ENCODE measurements at regions not wholly inside any gene's neighbourhood (a gene's known extent, or its start where the extent isn't known, plus 50 kb on each side); places are given as distances from the start of the nearest gene placed in this dataset.

DNA sequence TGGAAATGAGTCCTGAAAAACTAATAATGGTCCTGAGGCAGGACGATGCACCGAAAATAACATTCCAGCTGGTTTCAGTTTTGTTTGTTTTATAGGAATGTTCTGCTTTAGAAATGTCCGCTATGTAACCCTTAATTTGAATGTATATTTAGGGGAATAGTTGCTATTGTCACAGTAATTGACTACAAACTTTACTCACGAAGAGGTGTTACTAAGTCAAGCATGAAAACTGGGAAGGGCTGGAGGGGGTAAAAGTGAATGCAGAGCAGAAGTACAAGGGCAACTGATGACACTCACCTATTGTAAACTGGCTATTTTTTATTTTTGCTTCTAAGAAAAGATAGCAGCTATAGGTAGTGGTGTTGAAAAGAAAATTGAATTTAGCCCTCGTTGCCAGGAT lies 230.7 kb upstream of the SYT10 start:
- Histone ChIP-seq H3K4me3 (ENCODE audit: low read length in 3 of 3) (no peak overlapping the region), H3K36me3 (ENCODE audit: control insufficient read depth in 3 of 3, insufficient read depth in 3 of 3, low read length in 3 of 3) (no peaks in the 10 kb centered on the region)

DNA sequence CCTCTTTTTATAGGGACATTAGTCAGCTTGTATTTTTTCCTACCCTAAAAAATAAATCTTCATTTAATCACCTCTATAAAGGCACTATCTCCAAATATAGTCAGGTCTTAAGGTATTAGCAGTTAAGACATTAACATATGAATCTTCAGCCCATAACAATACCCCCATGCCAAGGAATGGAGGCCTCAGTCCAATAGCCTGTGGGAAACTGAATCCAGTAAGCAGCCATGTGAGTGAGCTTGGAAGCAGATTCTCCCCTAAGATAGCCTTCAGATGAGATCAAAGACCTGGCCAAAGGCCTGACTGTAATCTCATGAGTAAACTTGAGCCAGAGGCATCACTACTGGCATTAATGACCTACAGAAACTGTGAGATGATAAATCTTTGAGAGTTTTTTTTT lies 232.1 kb upstream of the SYT10 start:
- Histone ChIP-seq H3K4me3 (ENCODE audit: low read length in 3 of 3) (no peak overlapping the region), H3K36me3 (ENCODE audit: control insufficient read depth in 3 of 3, insufficient read depth in 3 of 3, low read length in 3 of 3) (no peaks in the 10 kb centered on the region), H3K9ac (ENCODE audit: low read depth in 1 of 3, low read length in 3 of 3) (no peak overlapping the region), H3K4me1 (ENCODE audit: control insufficient read depth in 3 of 3, insufficient read depth in 3 of 3, low read length in 3 of 3) (no peaks in the 10 kb centered on the region), H3K27me3 (ENCODE audit: control insufficient read depth in 3 of 3, insufficient read depth in 3 of 3, low read length in 3 of 3) (no peaks in the 10 kb centered on the region), H3K9me3 (ENCODE audit: control insufficient read depth in 3 of 3, low read length in 3 of 3) (no peaks in the 10 kb centered on the region), H3K27ac (ENCODE audit: low read depth, low read length) (no peak overlapping the region)

More for the DNA sequence above, 230.7 kb upstream of the SYT10 start:
- H3K4me1 ChIP-seq (ENCODE audit: control insufficient read depth in 3 of 3, insufficient read depth in 3 of 3, low read length in 3 of 3) = no peaks in the 10 kb centered on the region
- H3K9ac ChIP-seq (ENCODE audit: low read depth in 1 of 3, low read length in 3 of 3) = no peak overlapping the region
- H3K9me3 ChIP-seq (ENCODE audit: control insufficient read depth in 3 of 3, low read length in 3 of 3) = no peaks in the 10 kb centered on the region
- H3K27me3 ChIP-seq (ENCODE audit: control insufficient read depth in 3 of 3, insufficient read depth in 3 of 3, low read length in 3 of 3) = no peaks in the 10 kb centered on the region
- no peak overlapping the region for H3K27ac ChIP-seq (ENCODE audit: low read depth, low read length)

DNA sequence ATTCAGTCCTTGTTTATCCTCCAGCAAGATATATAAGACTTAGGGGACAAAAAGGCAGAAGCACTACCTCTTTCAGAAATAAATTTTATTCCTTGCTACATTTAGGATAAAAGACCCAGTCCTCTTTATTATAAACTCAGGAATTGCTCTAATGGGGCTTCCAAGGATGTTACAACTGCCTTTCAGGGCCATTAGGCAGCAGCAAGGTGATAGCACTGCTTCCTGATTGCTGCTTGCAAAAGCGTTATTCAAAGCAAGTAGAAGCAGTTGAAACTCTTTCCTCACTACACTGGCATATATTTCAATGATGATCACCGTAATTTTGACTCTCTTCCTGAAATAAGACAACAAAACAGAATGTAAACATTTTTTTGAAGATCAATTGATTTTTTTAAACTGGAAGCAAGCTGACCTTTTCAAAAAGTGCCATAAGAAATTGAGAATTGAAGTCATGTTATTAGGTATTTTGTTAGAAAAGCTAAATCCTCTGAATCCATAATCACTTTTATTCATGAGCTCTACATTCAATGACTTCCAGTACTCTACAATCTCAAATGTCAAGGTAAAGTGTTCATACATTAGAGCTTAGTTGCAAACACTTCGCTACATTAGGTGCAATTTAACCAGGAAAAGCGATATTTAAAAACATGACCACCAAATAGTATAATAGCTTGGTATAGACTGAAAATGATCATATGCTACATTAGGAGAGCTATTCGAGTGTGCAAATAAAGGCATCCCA lies 233.4 kb upstream of the SYT10 start:
- no peaks in the 10 kb centered on the region for H3K4me1 ChIP-seq (ENCODE audit: control insufficient read depth in 3 of 3, insufficient read depth in 3 of 3, low read length in 3 of 3)
- no peak overlapping the region for H3K4me3 ChIP-seq (ENCODE audit: low read length in 3 of 3)
- no peaks in the 10 kb centered on the region for H3K27me3 ChIP-seq (ENCODE audit: control insufficient read depth in 3 of 3, insufficient read depth in 3 of 3, low read length in 3 of 3)
- H3K9me3 ChIP-seq (ENCODE audit: control insufficient read depth in 3 of 3, low read length in 3 of 3) = no peaks in the 10 kb centered on the region
- H3K27ac ChIP-seq (ENCODE audit: low read depth, low read length) = no peak overlapping the region
- no peaks in the 10 kb centered on the region for H3K36me3 ChIP-seq (ENCODE audit: control insufficient read depth in 3 of 3, insufficient read depth in 3 of 3, low read length in 3 of 3)
- no peak overlapping the region for H3K9ac ChIP-seq (ENCODE audit: low read depth in 1 of 3, low read length in 3 of 3)

DNA sequence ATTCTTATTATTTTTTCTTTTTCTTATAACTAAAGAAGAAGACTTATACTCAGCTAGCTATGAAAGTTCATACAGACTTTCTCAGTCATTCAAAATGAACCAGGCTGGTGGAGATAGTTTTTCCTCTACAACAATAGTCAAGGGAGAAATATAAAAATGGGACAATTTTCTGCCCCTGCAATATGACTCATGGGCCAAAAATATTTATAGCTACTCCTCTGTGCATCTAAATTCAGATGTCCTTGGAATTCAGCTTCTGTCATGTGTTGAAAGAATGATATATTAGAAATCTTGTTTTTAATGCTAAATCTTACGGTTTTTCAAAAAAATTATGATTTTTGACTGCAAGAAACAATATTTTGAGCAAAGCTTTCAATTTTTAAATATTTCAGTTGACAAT lies 237.2 kb upstream of the SYT10 start:
- Histone ChIP-seq H3K9ac (ENCODE audit: low read depth in 1 of 3, low read length in 3 of 3) (no peak overlapping the region), H3K4me1 (ENCODE audit: control insufficient read depth in 3 of 3, insufficient read depth in 3 of 3, low read length in 3 of 3) (no peaks in the 10 kb centered on the region), H3K36me3 (ENCODE audit: control insufficient read depth in 3 of 3, insufficient read depth in 3 of 3, low read length in 3 of 3) (no peaks in the 10 kb centered on the region), H3K4me3 (ENCODE audit: low read length in 3 of 3) (no peak overlapping the region), H3K27ac (ENCODE audit: low read depth, low read length) (no peak overlapping the region), H3K9me3 (ENCODE audit: control insufficient read depth in 3 of 3, low read length in 3 of 3) (no peaks in the 10 kb centered on the region), H3K27me3 (ENCODE audit: control insufficient read depth in 3 of 3, insufficient read depth in 3 of 3, low read length in 3 of 3) (no peaks in the 10 kb centered on the region)

DNA sequence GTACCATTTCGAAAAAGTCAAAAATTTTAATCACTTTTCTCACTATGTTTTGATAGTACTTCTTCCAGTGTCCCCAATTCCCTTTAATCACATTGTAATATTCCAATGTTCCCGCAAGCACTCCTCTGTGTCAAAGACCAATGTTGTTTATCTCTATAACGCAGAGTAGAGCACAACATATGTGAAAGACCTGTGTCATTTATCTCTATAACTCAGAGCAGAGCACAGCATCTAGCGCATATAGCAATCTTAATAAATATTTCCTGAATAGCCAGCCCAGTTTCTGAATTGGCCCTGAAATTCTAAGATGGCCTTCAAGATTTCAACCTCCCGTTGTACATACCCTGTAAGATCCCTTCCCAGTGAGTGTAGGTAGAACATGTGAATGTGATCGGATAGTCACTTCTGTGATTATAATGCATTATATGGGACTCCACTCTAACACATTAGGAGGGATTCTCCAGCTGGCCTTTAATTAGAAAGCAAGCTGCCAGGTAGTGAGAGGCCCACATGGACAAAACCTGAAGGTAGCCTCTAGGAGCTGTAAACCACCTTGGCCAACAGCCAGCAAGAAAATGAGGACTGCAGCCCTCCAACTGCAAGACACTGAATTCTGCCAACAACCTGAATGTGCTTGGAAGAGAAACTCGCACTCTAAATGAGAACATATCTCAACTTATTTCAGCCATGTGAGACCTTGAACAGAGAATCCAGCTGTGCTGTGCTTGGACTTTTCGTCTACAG lies 238.8 kb upstream of the SYT10 start:
- Histone ChIP-seq H3K9ac (ENCODE audit: low read depth in 1 of 3, low read length in 3 of 3) (no peak overlapping the region), H3K27me3 (ENCODE audit: control insufficient read depth in 3 of 3, insufficient read depth in 3 of 3, low read length in 3 of 3) (no peaks in the 10 kb centered on the region), H3K27ac (ENCODE audit: low read depth, low read length) (no peak overlapping the region), H3K4me1 (ENCODE audit: control insufficient read depth in 3 of 3, insufficient read depth in 3 of 3, low read length in 3 of 3) (no peaks in the 10 kb centered on the region), H3K9me3 (ENCODE audit: control insufficient read depth in 3 of 3, low read length in 3 of 3) (no peaks in the 10 kb centered on the region), H3K36me3 (ENCODE audit: control insufficient read depth in 3 of 3, insufficient read depth in 3 of 3, low read length in 3 of 3) (no peaks in the 10 kb centered on the region), H3K4me3 (ENCODE audit: low read length in 3 of 3) (no peak overlapping the region)

DNA sequence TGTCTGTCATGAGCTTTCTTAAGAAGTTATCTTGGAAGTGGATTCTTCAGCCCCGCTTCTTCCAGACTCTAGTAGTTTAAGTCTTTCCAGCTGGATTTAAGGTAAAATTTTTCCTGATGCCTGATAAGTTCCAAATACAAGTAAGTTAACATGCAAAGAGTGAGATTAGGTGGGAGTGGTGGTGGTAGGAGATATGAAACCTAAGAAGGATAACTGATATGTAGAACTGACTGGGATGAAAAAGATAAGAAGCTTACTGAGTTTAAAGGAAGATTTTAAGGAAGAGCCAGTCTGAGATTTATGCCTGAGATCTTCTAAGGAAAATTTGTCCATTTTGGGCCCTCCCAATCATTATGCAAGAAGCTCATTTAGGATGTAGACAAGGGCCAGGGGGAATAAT lies 250.9 kb upstream of the SYT10 start:
- Histone ChIP-seq H3K36me3 (ENCODE audit: control insufficient read depth in 3 of 3, insufficient read depth in 3 of 3, low read length in 3 of 3) (no peaks in the 10 kb centered on the region), H3K9me3 (ENCODE audit: control insufficient read depth in 3 of 3, low read length in 3 of 3) (no peaks in the 10 kb centered on the region), H3K4me3 (ENCODE audit: low read length in 3 of 3) (no peak overlapping the region), H3K9ac (ENCODE audit: low read depth in 1 of 3, low read length in 3 of 3) (no peak overlapping the region), H3K27ac (ENCODE audit: low read depth, low read length) (no peak overlapping the region), H3K4me1 (ENCODE audit: control insufficient read depth in 3 of 3, insufficient read depth in 3 of 3, low read length in 3 of 3) (no peaks in the 10 kb centered on the region), H3K27me3 (ENCODE audit: control insufficient read depth in 3 of 3, insufficient read depth in 3 of 3, low read length in 3 of 3) (no peaks in the 10 kb centered on the region)

DNA sequence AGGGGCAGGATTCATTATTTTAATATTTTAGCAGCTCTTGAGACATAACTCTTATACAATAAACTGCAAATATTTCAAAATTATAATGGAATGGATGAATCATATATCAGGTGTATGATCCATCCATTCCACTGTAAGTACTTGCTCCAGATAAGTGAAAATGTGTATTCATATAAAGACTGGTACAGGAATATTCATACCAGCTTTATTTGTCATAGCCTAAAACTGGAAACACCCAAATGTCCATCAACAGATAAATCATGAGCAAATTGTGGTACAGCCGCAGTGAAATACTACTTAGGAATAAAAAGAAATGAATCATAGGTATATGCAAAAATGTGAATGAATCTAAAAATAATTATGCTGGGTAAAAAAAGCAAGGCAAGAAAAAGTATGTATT lies 263.6 kb upstream of the SYT10 start:
- Histone ChIP-seq H3K27ac (ENCODE audit: low read depth, low read length) (no peak overlapping the region), H3K9ac (ENCODE audit: low read depth in 1 of 3, low read length in 3 of 3) (no peak overlapping the region), H3K27me3 (ENCODE audit: control insufficient read depth in 3 of 3, insufficient read depth in 3 of 3, low read length in 3 of 3) (no peaks in the 10 kb centered on the region), H3K9me3 (ENCODE audit: control insufficient read depth in 3 of 3, low read length in 3 of 3) (no peaks in the 10 kb centered on the region), H3K4me3 (ENCODE audit: low read length in 3 of 3) (no peak overlapping the region), H3K4me1 (ENCODE audit: control insufficient read depth in 3 of 3, insufficient read depth in 3 of 3, low read length in 3 of 3) (no peaks in the 10 kb centered on the region), H3K36me3 (ENCODE audit: control insufficient read depth in 3 of 3, insufficient read depth in 3 of 3, low read length in 3 of 3) (no peaks in the 10 kb centered on the region)

DNA sequence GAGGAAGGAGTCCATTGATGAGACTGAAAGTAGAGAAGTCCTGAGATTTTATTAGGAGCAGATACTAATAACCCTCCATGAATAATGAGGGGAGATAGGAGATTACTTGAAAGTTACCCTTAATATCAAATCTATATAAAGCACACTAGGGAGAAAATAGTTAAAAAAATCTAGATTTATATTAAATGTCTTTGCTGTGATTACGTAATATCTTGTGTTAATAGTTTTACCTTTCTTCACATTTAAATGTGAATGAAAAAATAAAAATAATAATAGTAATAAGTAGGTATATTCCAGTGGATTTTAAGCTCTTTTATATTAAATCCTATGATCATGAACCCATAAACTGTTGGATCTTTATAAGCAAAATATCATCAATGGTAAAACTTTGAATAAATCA lies 267.3 kb upstream of the SYT10 start:
- H3K4me3 ChIP-seq (ENCODE audit: low read length in 3 of 3) = no peak overlapping the region

DNA sequence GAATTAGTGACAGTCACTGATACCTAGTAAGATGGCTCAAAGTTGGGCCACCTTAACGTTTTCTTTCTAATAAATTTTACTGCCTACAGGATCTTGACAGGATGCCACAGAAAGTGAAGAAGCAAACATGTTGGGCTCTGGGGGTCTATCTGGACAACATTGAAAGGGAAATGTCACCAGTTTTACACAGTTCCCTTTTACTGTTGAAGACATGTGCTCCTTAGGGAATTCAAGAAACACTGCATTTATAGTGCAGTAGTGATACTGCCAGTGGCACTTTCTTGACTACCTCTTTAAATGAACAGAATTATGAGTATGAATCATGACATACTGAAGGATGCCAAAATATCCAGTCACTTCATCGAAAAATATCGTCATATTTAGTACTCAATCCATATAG lies 269.3 kb upstream of the SYT10 start:
- no peak overlapping the region for H3K4me3 ChIP-seq (ENCODE audit: low read length in 3 of 3)
- H3K4me1 ChIP-seq (ENCODE audit: control insufficient read depth in 3 of 3, insufficient read depth in 3 of 3, low read length in 3 of 3) = no peaks in the 10 kb centered on the region
- H3K27ac ChIP-seq (ENCODE audit: low read depth, low read length) = no peak overlapping the region
- H3K36me3 ChIP-seq (ENCODE audit: control insufficient read depth in 3 of 3, insufficient read depth in 3 of 3, low read length in 3 of 3) = no peaks in the 10 kb centered on the region
- no peak overlapping the region for H3K9ac ChIP-seq (ENCODE audit: low read depth in 1 of 3, low read length in 3 of 3)
- no peaks in the 10 kb centered on the region for H3K9me3 ChIP-seq (ENCODE audit: control insufficient read depth in 3 of 3, low read length in 3 of 3)
- H3K27me3 ChIP-seq (ENCODE audit: control insufficient read depth in 3 of 3, insufficient read depth in 3 of 3, low read length in 3 of 3) = no peaks in the 10 kb centered on the region

More for the DNA sequence above, 267.3 kb upstream of the SYT10 start:
- Histone ChIP-seq H3K9me3 (ENCODE audit: control insufficient read depth in 3 of 3, low read length in 3 of 3) (no peaks in the 10 kb centered on the region), H3K9ac (ENCODE audit: low read depth in 1 of 3, low read length in 3 of 3) (no peak overlapping the region), H3K36me3 (ENCODE audit: control insufficient read depth in 3 of 3, insufficient read depth in 3 of 3, low read length in 3 of 3) (no peaks in the 10 kb centered on the region), H3K4me1 (ENCODE audit: control insufficient read depth in 3 of 3, insufficient read depth in 3 of 3, low read length in 3 of 3) (no peaks in the 10 kb centered on the region), H3K27ac (ENCODE audit: low read depth, low read length) (no peak overlapping the region), H3K27me3 (ENCODE audit: control insufficient read depth in 3 of 3, insufficient read depth in 3 of 3, low read length in 3 of 3) (no peaks in the 10 kb centered on the region)

DNA sequence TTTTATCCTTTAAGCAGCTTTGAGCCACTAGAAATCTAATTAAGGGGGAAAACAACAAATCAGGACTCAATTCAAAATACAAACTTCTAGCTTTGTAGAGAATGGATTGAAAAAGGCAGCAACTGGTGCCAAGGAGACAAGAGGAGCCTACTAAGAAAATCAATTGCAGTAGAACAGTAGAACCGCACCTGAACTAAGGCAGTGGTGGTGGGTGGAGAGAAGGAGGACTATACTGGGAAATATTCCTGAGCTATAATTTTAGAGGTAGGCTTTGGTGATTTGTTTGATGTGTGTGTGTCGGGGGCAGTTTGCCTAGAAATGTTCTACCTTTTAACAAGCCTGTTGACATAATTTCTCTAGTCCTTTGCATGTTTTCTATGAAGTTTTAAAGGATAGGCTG lies 270.9 kb upstream of the SYT10 start:
- no peaks in the 10 kb centered on the region for H3K27me3 ChIP-seq (ENCODE audit: control insufficient read depth in 3 of 3, insufficient read depth in 3 of 3, low read length in 3 of 3)
- H3K9me3 ChIP-seq (ENCODE audit: control insufficient read depth in 3 of 3, low read length in 3 of 3) = no peaks in the 10 kb centered on the region
- H3K4me1 ChIP-seq (ENCODE audit: control insufficient read depth in 3 of 3, insufficient read depth in 3 of 3, low read length in 3 of 3) = no peaks in the 10 kb centered on the region
- H3K9ac ChIP-seq (ENCODE audit: low read depth in 1 of 3, low read length in 3 of 3) = no peak overlapping the region
- H3K36me3 ChIP-seq (ENCODE audit: control insufficient read depth in 3 of 3, insufficient read depth in 3 of 3, low read length in 3 of 3) = no peaks in the 10 kb centered on the region
- no peak overlapping the region for H3K27ac ChIP-seq (ENCODE audit: low read depth, low read length)
- no peak overlapping the region for H3K4me3 ChIP-seq (ENCODE audit: low read length in 3 of 3)
